CD4-positive, alpha-beta T cell treated with Interleukin-15 for 4 hours (primary cell): ENCODE measurements at regions not wholly inside any gene's neighbourhood (a gene's known extent, or its start where the extent isn't known, plus 50 kb on each side); places are given as distances from the start of the nearest gene placed in this dataset.

Experiments used
- DNase-seq: peaks from one replicate; pipeline ENCODE4 v3.0.0-alpha.2; 2020; ENCODE audit warnings: low spot score

DNA sequence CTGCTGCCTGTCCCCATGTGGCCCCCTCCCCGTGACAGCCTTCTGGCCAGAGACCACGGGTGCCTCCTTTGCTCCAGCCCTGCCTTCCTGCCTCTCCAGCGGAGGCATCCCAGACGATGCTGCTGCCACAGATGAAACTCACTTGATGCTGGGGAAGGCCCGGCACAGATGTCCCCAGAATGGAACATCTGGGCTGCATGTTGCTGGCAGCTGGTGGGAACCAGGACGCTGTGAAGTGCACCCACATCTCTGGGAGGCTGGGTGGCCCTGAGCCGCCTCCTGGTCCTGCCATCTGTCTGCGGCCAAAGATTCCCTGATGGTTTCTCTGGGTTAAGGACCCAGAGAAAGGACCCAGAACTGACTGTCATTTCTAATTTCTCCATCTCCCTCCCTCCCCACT is 51.9 kb upstream of the PTPRS start:
- no peak for DNase-seq

DNA sequence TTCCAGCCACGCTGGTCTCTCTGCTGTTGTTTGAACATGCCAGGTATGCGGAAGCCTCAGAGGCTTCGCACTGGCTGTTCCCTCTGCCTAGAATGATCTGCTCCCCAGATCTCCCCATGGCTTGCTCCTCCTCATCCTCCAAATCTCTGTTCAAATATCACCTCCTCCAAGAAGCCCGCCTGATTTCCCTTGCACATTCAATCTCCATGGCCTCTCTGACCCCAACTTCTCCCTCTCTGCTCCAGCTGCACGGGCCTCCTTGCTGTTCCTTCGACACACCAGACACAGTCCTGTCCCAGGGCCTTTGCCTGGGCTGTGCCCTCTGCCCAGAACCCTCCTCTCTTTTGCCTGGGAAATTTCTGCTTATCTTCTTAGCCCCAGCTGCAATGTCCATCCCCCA is 52.5 kb upstream of the PTPRS start:
- no peak for DNase-seq

DNA sequence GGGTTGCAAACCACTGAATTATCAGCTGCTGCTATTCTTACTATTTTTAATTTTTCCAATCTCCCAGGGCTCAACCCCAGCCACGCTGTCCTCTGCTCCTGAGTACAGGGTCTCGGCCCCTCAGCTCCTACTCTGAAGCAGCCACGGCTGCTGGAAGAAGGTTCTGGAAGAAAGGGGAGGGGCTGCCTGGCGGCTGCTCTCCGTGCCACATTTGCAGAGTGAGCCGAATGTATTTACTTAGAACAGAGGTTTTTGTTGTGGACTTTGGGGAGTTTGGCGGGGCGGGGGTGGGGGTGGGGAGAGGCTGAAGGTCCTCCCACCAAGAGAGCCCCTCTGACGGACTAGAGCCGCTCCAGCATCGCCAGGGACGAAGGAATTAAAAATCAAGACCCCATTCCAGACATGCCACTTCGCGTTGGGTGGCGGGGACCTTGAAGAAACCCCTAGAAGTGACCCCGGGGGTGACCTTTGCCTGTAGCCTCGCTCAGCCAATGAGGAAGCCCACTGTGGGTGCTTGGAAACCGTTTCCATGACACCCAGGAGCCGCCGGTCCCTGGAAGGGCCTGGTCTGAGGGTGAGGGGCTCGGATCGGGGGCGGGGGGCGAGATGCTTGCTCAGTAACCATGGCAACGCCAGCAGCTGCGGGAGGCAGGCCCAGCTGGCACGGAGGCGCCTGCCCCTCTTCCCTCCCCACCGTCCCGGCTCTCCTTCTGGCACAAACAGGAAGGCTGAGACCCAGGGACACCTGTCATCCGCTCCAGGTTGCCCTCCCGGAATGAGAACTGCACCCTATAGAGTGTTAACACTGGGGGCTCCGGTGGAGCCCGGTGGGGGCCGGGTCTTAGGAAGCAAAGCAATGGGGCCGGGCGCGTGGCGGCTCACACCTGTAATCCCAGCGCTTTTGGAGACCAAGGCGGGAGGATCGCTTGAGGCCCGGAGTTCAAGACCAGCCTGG is 54.2 kb upstream of the PTPRS start:
- no peak for DNase-seq

DNA sequence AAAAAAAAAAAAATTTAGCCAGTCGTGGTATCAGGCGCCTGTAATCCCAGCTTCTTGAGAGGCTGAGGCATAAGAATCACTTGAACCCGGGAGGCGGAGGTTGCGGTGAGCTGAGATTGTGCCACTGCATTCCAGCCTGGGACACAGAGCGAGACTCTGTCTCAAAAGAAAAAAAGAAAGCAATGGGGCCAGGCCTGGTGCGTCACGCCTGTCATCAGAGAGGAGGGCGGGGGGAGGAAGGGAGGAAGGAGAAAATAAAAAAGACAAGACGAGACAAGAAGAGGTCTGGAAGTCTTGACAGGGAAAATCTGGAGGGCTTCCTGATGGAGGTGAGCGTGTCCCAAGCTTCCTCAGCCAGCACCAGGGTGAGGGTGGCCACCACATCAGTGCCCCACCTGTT is 54.9 kb upstream of the PTPRS start:
- no peak for DNase-seq

DNA sequence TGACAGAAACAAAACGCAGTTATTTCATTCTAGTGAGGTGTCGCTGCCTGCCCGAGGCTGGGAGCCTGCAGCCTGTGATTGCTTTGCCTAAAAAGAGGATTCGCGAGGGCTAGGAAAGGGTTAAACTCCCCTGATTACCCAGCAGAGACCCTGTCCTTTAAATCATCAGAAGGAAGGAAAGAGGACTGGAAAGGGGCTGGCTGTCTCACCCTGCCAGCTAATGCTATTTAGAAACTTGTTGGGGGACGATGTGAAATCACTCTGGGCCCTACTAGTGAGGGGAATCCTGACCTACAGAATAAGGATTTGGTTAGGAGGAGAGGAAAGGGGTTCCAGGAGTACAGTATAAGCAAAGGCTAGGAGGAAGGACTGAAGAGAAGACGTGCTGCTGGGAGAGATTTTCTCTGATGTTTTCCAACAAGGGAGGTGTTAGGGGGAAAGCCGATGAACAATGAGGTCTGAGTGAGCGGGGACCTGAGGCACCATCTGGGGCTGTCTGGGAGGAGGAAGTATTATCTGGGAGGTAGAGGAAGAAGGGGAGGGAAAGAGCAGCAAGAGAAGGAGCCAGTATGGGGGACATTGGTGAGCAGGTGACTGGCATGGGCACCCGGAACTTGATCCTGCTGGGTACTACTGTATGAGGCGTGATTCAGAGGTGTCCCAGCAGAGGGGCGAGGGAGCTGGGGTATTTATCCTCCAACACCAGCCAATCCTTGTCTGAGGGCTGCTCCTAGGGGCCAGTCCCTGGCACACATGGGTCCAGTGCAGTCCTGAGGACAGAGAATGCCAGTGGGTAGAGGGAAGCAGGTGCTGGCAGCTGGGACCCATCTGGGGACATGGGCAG is 55.7 kb upstream of the PTPRS start:
- no peak for DNase-seq

DNA sequence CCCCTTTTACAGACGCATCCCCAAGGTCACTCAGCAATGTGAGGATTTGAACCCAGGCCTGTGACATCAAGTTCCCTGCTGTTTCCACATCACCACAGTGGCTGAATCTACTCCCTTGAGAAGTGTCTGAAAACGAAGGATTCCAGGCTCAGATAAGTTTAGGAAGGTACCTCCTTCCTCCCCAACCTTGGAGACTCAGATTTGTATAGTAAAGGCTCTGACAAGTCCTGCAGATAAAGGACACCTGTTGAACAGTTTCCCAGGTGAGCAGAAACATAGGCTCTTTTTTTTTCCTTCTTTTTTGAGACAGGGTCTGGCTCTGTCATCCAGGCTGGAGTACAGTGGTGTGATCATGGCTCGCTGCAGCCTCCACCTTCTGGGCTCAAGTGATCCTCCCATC is 56.4 kb upstream of the PTPRS start:
- no peak for DNase-seq

DNA sequence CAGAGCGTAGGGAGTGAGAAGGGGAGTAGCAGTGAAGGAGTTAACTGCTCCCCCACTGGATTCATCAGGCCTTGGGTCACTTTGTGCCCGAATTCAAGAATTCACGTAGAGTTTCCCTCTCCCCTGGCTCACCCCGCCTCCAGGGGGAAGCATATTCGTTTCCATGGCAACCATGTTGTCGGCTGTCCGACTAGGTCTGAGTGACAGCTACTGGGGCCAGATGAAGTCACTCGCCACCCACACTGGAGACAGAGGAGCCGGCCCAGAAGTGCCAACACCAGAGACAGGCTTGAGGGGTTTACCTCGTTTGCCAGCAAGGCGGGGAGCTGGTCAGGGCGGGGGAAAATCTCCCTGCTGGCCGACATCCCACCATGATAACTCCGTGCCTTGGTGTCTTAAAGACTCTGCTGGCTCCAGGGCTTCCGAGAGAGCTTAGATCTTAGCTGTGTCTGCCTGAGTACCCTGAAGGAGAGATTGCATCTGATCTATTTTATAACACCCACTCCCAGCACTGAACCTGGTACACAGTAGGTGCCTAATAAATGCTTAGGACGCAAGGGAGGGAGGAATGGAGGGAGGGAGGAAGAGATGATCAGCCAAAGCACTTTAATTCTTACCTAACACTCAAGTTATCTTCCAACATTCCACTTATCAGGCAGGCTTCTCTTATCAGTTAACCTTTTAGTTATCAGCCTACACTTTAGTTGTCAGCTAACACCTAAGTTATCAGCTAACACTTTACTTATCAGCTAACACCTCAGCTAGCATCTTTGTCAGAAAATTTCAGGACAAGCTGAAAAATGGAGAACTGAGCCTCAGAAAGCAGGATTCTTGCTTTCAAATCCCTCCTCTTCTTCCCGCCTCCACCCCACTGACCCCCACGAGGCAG is 57.2 kb upstream of the ZNRF4 start:
- DNase-seq = no peak

DNA sequence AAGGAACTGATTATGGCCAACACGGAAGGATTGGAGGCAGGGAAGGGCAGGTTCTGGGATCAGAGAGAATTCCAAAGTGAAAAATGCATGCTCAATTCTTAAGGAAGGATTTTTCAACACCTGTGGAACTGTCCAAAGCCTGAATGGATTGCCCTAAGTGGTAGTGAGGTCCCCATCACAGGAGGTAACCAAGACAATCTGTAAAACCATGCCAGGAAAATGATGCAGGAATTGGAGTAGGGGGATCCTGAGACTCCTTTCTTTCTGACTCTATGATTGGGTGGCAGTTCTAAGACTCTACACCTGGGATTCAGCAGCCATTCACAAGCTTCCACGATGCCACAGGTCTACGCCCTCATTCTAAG is 56.5 kb upstream of the ZNRF4 start:
- no peak for DNase-seq

DNA sequence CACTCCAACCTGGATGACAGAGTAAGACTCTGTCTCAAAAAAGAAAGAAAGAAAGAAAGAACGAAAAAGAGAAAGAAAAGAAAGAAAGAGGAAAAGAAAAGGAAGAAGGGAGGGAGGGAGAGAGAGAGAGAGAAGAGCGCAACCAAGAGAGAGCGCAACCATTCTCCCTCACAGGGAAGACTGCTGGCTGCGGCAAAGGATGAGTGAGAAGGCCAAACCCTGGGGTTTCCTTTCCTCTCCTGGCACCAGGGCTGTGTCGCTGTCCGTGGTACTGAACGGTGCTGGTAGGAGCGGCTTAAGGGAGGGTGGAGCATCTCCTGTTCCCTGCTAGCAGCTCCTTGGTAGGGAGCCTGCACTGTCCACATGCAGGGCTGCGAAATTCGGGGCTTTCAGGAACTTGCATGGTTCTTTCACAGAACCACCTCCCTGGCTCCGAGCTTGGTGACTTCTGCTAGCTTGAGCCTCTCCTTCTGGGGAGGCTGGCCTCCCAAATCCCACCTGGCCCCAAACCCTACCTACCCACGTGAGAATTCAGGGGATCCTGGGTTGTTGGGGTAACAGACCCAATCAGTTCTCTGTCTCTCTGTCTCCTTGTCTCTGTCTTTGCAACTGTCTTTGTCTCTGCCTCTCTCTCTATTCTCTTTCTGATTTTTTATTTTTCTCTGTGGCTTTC is 51.1 kb upstream of the ZNRF4 start:
- DNase-seq = peak; percentile 12
